ENCODE measurements at regions not wholly inside any gene's neighbourhood (a gene's known extent, or its start where the extent isn't known, plus 50 kb on each side); places are given as distances from the start of the nearest gene placed in this dataset.
A peak's percentile ranks its signal among the peaks of the same experiment; 100 is the strongest.

GRCh38 chr14:71536927-71537772 lies 395.1 kb upstream of the RGS6 start:
- H3K36me3 ChIP-seq: no peaks in the 10 kb centered on the region
- DNase-seq: no peak
- TF ChIP-seq CTCF (IDR thresholded peaks at IDR 0.05) (no peak), EP300 (IDR thresholded peaks at IDR 0.05) (no peak), POLR2A (IDR thresholded peaks at IDR 0.05) (no peak), POLR2AphosphoS5 (IDR thresholded peaks at IDR 0.05) (no peak)
- H3K27me3 ChIP-seq: no peaks in the 10 kb centered on the region
- H3K4me3 ChIP-seq: no peak overlapping the region
- 85 to 94% methylated on average over 9 of the region's 9 CpGs for WGBS, 2 donors
- H3K27ac ChIP-seq: no peak overlapping the region
- H3K4me1 ChIP-seq: peaks cover 0 to 57% (median 43%) of the 10 kb centered on the region in 4 donors
- intact Hi-C loops (cut with DNase I): no loop called here
- no peaks in the 10 kb centered on the region for H3K9me3 ChIP-seq

GRCh38 chr14:71538288-71538687 lies 393.9 kb upstream of the RGS6 start:
- intact Hi-C loops (cut with DNase I): no loop called here
- no peak for DNase-seq
- H3K4me1 ChIP-seq: peaks cover 0 to 57% (median 43%) of the 10 kb centered on the region in 4 donors
- TF ChIP-seq POLR2A (IDR thresholded peaks at IDR 0.05): no peak
- no peaks in the 10 kb centered on the region for H3K27me3 ChIP-seq
- H3K27ac ChIP-seq: peak overlapping the region in 2 of 4 donors; percentile 52 to 53
- no peaks in the 10 kb centered on the region for H3K9me3 ChIP-seq
- 87 to 97% methylated on average over 4 of the region's 4 CpGs for WGBS, 2 donors
- H3K36me3 ChIP-seq: no peaks in the 10 kb centered on the region
- no peak overlapping the region for H3K4me3 ChIP-seq

- 75 to 76% methylated on average over 4 of the region's 4 CpGs for WGBS, 2 donors
- peak overlapping the region in 3 of 4 donors; percentile 19 to 53 (median 52) for H3K27ac ChIP-seq
- intact Hi-C loops (cut with DNase I): no loop called here
These were observed 393.1 kb upstream of the RGS6 start for GRCh38 chr14:71538938-71539649.

GRCh38 chr14:71539650-71540285 lies 392.5 kb upstream of the RGS6 start:
- intact Hi-C loops (cut with DNase I): no loop called here
- Histone ChIP-seq H3K36me3 (no peaks in the 10 kb centered on the region), H3K9me3 (no peaks in the 10 kb centered on the region), H3K27ac (peak overlapping the region; percentile 19 to 53 (median 48)), H3K4me1 (peaks cover 0 to 57% (median 43%) of the 10 kb centered on the region in 4 donors), H3K4me3 (no peak overlapping the region), H3K27me3 (no peaks in the 10 kb centered on the region)
- 71 to 90% methylated on average over 8 of the region's 8 CpGs for WGBS, 2 donors
- no peak for DNase-seq
- no peak for TF ChIP-seq POLR2A (IDR thresholded peaks at IDR 0.05)
- no peak for TF ChIP-seq EP300 (IDR thresholded peaks at IDR 0.05)
- TF ChIP-seq CTCF (IDR thresholded peaks at IDR 0.05): no peak
- TF ChIP-seq POLR2AphosphoS5 (IDR thresholded peaks at IDR 0.05): no peak

More at GRCh38 chr14:71538938-71539649, 393.1 kb upstream of the RGS6 start:
- TF ChIP-seq POLR2AphosphoS5 (IDR thresholded peaks at IDR 0.05) (no peak), EP300 (IDR thresholded peaks at IDR 0.05) (no peak), POLR2A (IDR thresholded peaks at IDR 0.05) (no peak), CTCF (IDR thresholded peaks at IDR 0.05) (no peak)
- Histone ChIP-seq H3K36me3 (no peaks in the 10 kb centered on the region), H3K27me3 (no peaks in the 10 kb centered on the region), H3K4me1 (peaks cover 0 to 57% (median 43%) of the 10 kb centered on the region in 4 donors), H3K4me3 (no peak overlapping the region), H3K9me3 (no peaks in the 10 kb centered on the region)
- no peak for DNase-seq

- peaks cover 0 to 42% (median 35%) of the 10 kb centered on the region in 4 donors for H3K4me1 ChIP-seq
These were observed 391.0 kb upstream of the RGS6 start for GRCh38 chr14:71541271-71541670.

More at GRCh38 chr14:71541271-71541670, 391.0 kb upstream of the RGS6 start:
- Histone ChIP-seq H3K4me3 (no peak overlapping the region), H3K27ac (no peak overlapping the region), H3K27me3 (no peaks in the 10 kb centered on the region), H3K36me3 (no peaks in the 10 kb centered on the region), H3K9me3 (no peaks in the 10 kb centered on the region)
- no peak for TF ChIP-seq EP300 (IDR thresholded peaks at IDR 0.05)
- TF ChIP-seq POLR2AphosphoS5 (IDR thresholded peaks at IDR 0.05): no peak
- no peak for TF ChIP-seq CTCF (IDR thresholded peaks at IDR 0.05)
- TF ChIP-seq POLR2A (IDR thresholded peaks at IDR 0.05): no peak
- intact Hi-C loops (cut with DNase I): no loop called here
- DNase-seq: no peak
- 88 to 91% methylated on average over 3 of the region's 3 CpGs for WGBS, 2 donors

Data from sigmoid colon (tissue), 6 donors.